K562 (cell line): ENCODE measurements at regions not wholly inside any gene's neighbourhood (a gene's known extent, or its start where the extent isn't known, plus 50 kb on each side); places are given as distances from the start of the nearest gene placed in this dataset.

Experiments
- ATAC-seq: fragments of 200-7000 bp; cut with Tn5 transposase; 3 replicates; pipeline ENCODE4 v1.9.1; 2020; ENCODE audit warnings: moderate library complexity
- BruUV-seq: library from RNA; stranded (reverse); fragments of 400-500 nt; replicated peaks from 2 replicates; lab custom pipeline; 2021; lab: Mats Ljungman, UMichigan
- CTCF ChIA-PET: fragments of 300-600 bp; formaldehyde crosslinking; extraction: SDS; loops from one replicate; lab custom pipeline; 2021; ENCODE audit warnings: low intra/inter-chr PET ratio; lab: Yijun Ruan, JAX
- POLR2A ChIA-PET: fragments of 300-600, 350-650 bp; sonication (Branson Sonifier 250); formaldehyde crosslinking; extraction: SDS; loops from one replicate; lab custom pipeline; 2021; ENCODE audit warnings: antibody characterized with exemption, inconsistent platforms; lab: Yijun Ruan, JAX
- DNase-seq, 4 experiments: peaks; one replicate each; pipeline versions ENCODE4 v3.0.0 to v3.0.0-alpha.2; 2011 to 2018; ENCODE audit warnings: low spot score in 3 of 4, mixed read lengths in 3 of 4; ENCODE audit errors: extremely low read depth in 1 of 4
- FAIRE-seq: peaks from 2 replicates; lab custom pipeline; 2011; peaks lifted over from hg19 to GRCh38; lab: Jason Lieb, UNC
- H2AFZ ChIP-seq: 2 replicates; pipeline ENCODE4 v1.6.0; 2011; ENCODE audit warnings: low read depth, low read length, control low read depth, inconsistent platforms
- H3K27ac ChIP-seq: fragments of 200-600 bp; 3 replicates; pipeline ENCODE4 v1.8.0; 2011; ENCODE audit warnings: low read depth, mild to moderate bottlenecking, control low read depth, inconsistent platforms, low read length, moderate library complexity, mixed read lengths; ENCODE audit errors: extremely low read depth
- H3K27me3 ChIP-seq, 2 experiments: fragments of 300-600 bp in 1 of 2; 2 replicates in 1 of 2; 3 replicates in 1 of 2; pipeline versions ENCODE4 v1.6.0 to v1.8.0; 2011; ENCODE audit warnings: inconsistent platforms in 2 of 2, low read length in 2 of 2, mild to moderate bottlenecking in 1 of 2, mixed read lengths in 1 of 2, moderate library complexity in 1 of 2; ENCODE audit not compliant: control insufficient read depth in 2 of 2, insufficient read depth in 2 of 2
- H3K36me3 ChIP-seq: fragments of 300-600 bp; 3 replicates; pipeline ENCODE4 v1.8.0; 2011; ENCODE audit warnings: mild to moderate bottlenecking, low read length, inconsistent platforms; ENCODE audit not compliant: control insufficient read depth, insufficient read depth
- H3K4me1 ChIP-seq, 2 experiments: fragments of 200-600 bp in 1 of 2; replicated peaks in 1 of 2; 2 replicates in 1 of 2; 3 replicates in 1 of 2; pipeline versions ENCODE4 v1.5.1 to v1.8.0; 2011; ENCODE audit warnings: inconsistent platforms in 2 of 2, low read length in 2 of 2, mild to moderate bottlenecking in 1 of 2, mixed read lengths in 1 of 2, moderate library complexity in 1 of 2; ENCODE audit not compliant: control insufficient read depth in 2 of 2, insufficient read depth in 2 of 2
- H3K4me2 ChIP-seq: 2 replicates; pipeline ENCODE4 v1.6.1; 2011; ENCODE audit warnings: low read length, control low read depth, inconsistent platforms, mixed read lengths; ENCODE audit not compliant: insufficient read depth
- H3K4me3 ChIP-seq: fragments of 200-600 bp; sonication (generic), shearing (Covaris generic); 2 replicates; pipeline ENCODE4 v1.5.1; 2016; ENCODE audit warnings: control low read depth, inconsistent platforms
- H3K79me2 ChIP-seq: fragments of 200-600 bp; 3 replicates; pipeline ENCODE4 v1.8.0; 2011; ENCODE audit warnings: low read length, inconsistent platforms; ENCODE audit not compliant: control insufficient read depth, insufficient read depth
- H3K9ac ChIP-seq, 2 experiments: 2 replicates each; pipeline versions ENCODE4 v1.6.0 to v1.6.1; 2011; ENCODE audit warnings: low read depth in 2 of 2, low read length in 2 of 2, control low read depth in 1 of 2, inconsistent platforms in 1 of 2, mild to moderate bottlenecking in 1 of 2, mixed read lengths in 1 of 2; ENCODE audit not compliant: insufficient read depth in 1 of 2
- H3K9me1 ChIP-seq: one replicate; pipeline ENCODE4 v1.6.0; 2011; ENCODE audit warnings: inconsistent platforms, mild to moderate bottlenecking, low read length, moderate library complexity; ENCODE audit not compliant: control insufficient read depth, insufficient read depth
- H3K9me3 ChIP-seq: replicated peaks from 2 replicates; pipeline ENCODE4 v1.5.1; 2011; ENCODE audit warnings: low read depth, low read length, inconsistent platforms; ENCODE audit not compliant: control insufficient read depth, insufficient read depth
- H4K20me1 ChIP-seq: replicated peaks from 2 replicates; pipeline ENCODE4 v1.6.1; 2011; ENCODE audit warnings: low read length, inconsistent platforms, mixed read lengths; ENCODE audit not compliant: control insufficient read depth, insufficient read depth
- ATF4 ChIP-seq: fragments of 450-650 bp; formaldehyde crosslinking; IDR thresholded peaks from 2 replicates; pipeline ENCODE4 v1.4.0; 2022; ENCODE audit warnings: mild to moderate bottlenecking, moderate library complexity
- CEBPB ChIP-seq: fragments of 450-650 bp; IDR thresholded peaks from 2 replicates; pipeline ENCODE4 v1.6.1; 2016; ENCODE audit warnings: missing genetic modification characterization, missing compliant biosample characterization
- CHD1 ChIP-seq: fragments of 200-600 bp; sonication (generic); IDR thresholded peaks from one replicate; pipeline ENCODE4 v1.6.1; 2012; ENCODE audit warnings: mild to moderate bottlenecking, moderate library complexity, low read length, inconsistent platforms
- CHD4 ChIP-seq: fragments of 200-600 bp; sonication (generic); IDR thresholded peaks from 3 replicates; pipeline ENCODE4 v1.6.1; 2012; ENCODE audit warnings: low read depth, mild to moderate bottlenecking, mixed read lengths, low read length, inconsistent platforms; ENCODE audit not compliant: insufficient read depth, insufficient replicate concordance, poor library complexity, severe bottlenecking
- MCM5 ChIP-seq: fragments of 450-650 bp; IDR thresholded peaks from 2 replicates; pipeline ENCODE4 v1.6.1; 2016; ENCODE audit warnings: low read depth
- MEF2A ChIP-seq: IDR thresholded peaks from 2 replicates; pipeline ENCODE4 v1.6.1; 2011; ENCODE audit warnings: low read depth, mild to moderate bottlenecking, low read length, moderate library complexity; ENCODE audit not compliant: control insufficient read depth
- NFIX ChIP-seq: fragments of 250-450 bp; sonication (Bioruptor Pico); IDR thresholded peaks from 2 replicates; pipeline ENCODE4 v1.4.0; 2020; ENCODE audit warnings: low read depth, mild to moderate bottlenecking, moderate library complexity
- RBBP5 ChIP-seq: fragments of 200-600 bp; sonication (generic); IDR thresholded peaks from 2 replicates; pipeline ENCODE4 v1.6.1; 2012; ENCODE audit warnings: borderline replicate concordance, mild to moderate bottlenecking, low read length, control low read depth, inconsistent platforms; ENCODE audit not compliant: insufficient read depth, poor library complexity, severe bottlenecking
- SIN3A ChIP-seq, 2 experiments: fragments of 150-350 bp in 1 of 2; IDR thresholded peaks; 2 replicates each; pipeline ENCODE4 v1.6.1; 2011 to 2016; ENCODE audit warnings: borderline replicate concordance in 2 of 2, low read depth in 2 of 2, low read length in 2 of 2, mild to moderate bottlenecking in 2 of 2, moderate library complexity in 2 of 2; ENCODE audit not compliant: control insufficient read depth in 1 of 2
- XRCC3 ChIP-seq: fragments of 450-650 bp; IDR thresholded peaks from 2 replicates; pipeline ENCODE4 v1.6.1; 2017; ENCODE audit warnings: mild to moderate bottlenecking, moderate library complexity
- ZNF274 ChIP-seq: IDR thresholded peaks from 2 replicates; pipeline ENCODE4 v1.6.1; 2011; ENCODE audit warnings: low read depth, mild to moderate bottlenecking, low read length, moderate library complexity, borderline replicate concordance
- ZNF445 ChIP-seq: fragments of 250-450 bp; sonication (Bioruptor Pico); IDR thresholded peaks from 2 replicates; pipeline ENCODE4 v1.4.0; 2020; ENCODE audit warnings: low read depth, mild to moderate bottlenecking, moderate library complexity
- ZNF644 ChIP-seq: fragments of 200-800 bp; sonication (Bioruptor generic); IDR thresholded peaks from 2 replicates; pipeline ENCODE4 v1.6.1; 2016; ENCODE audit warnings: low read depth, missing genetic modification characterization, missing compliant biosample characterization
- ZZZ3 ChIP-seq: fragments of 450-650 bp; IDR thresholded peaks from 2 replicates; pipeline ENCODE4 v1.6.1; 2016; ENCODE audit warnings: antibody characterized with exemption, mild to moderate bottlenecking, moderate library complexity
- WGBS: fragments of 100-300 bp; shearing (Covaris generic); methylation state at CpG from one replicate; pipeline ENCODE4 v1.1.6; 2016; ENCODE audit warnings: low coverage, mixed read lengths; ENCODE audit not compliant: insufficient coverage; ENCODE audit errors: missing lambda C conversion rate; 5-methylcytosine and 5-hydroxymethylcytosine counted together
- in situ Hi-C: fragments of 300-500 bp; cut with MboI; formaldehyde crosslinking; loops from 4 replicates; pipeline ENCODE4 v1.15.0; 2018; ENCODE audit warnings: inconsistent platforms, mixed read lengths
- intact Hi-C: fragments of 100-400 bp; cut with micrococcal nuclease; formaldehyde crosslinking; loops from 2 replicates; pipeline ENCODE4 v1.14.2; 2022
- TF ChIP-seq, protein P1 (sequence below): fragments of 450-650 bp; formaldehyde crosslinking; IDR thresholded peaks from 2 replicates; pipeline ENCODE4 v1.4.0; 2022; ENCODE audit warnings: missing genetic modification characterization
- TF ChIP-seq, protein P2 (sequence below): fragments of 150-350 bp; IDR thresholded peaks from 2 replicates; pipeline ENCODE4 v1.6.1; 2014; ENCODE audit warnings: low read depth, mild to moderate bottlenecking, low read length, borderline replicate concordance

DNA sequence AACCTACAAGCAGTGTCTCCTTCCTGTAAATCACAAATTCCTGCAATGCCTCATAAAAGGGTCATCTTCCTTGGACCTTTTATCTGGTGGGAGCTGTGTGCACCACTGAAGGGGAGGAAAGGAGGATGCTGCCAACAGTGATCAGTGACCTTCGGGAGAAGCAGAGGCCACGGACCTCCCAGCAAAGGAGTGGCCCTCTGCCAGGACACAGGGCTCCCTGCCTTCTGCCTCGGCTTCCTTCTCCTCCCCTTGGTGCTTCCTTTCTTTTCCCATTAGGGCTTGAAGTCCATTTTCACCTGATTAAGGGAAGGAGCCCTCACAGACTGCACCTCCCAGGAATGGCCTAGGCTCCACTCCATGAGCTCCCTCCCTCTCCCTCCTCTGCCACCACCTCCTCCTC lies 85.3 kb upstream of the ITGA6 start:
- intact Hi-C loops, result no loop called here
- no peak overlapping the region for H3K9ac ChIP-seq
- no TSS peak for BruUV-seq
- H3K27ac ChIP-seq, result no peak overlapping the region
- DNase-seq, result no peak
- no peak for ATAC-seq
- no peak overlapping the region for H3K4me2 ChIP-seq
- ChIA-PET POLR2A (no interaction called here), CTCF (no interaction called here)
- in situ Hi-C loops, result no loop called here
- H3K4me1 ChIP-seq, result no peaks in the 10 kb centered on the region
- 0% methylated on average over 3 of the region's 3 CpGs for WGBS
- FAIRE-seq, result no peak
- H3K27me3 ChIP-seq, result peaks cover 3 to 5% of the 10 kb centered on the region in 2 experiments; a peak in 2 of 5 replicates
- H3K79me2 ChIP-seq, result no peaks in the 10 kb centered on the region
- H3K36me3 ChIP-seq, result no peaks in the 10 kb centered on the region
- H3K9me3 ChIP-seq, result no peaks in the 10 kb centered on the region
- H3K4me3 ChIP-seq, result no peak overlapping the region
- no peak overlapping the region for H2AFZ ChIP-seq
- H3K9me1 ChIP-seq, result no peaks in the 10 kb centered on the region
- H4K20me1 ChIP-seq, result no peaks in the 10 kb centered on the region
- TF ChIP-seq ZNF274, result no peak
- TF ChIP-seq ZNF445 (CRISPR knock-in tag), result no peak
- TF ChIP-seq SIN3A (IDR thresholded peaks at IDR 0.05; ENCODE audit: borderline replicate concordance in 2 of 2, control insufficient read depth in 1 of 2, low read depth in 2 of 2, low read length in 2 of 2), result no peak
- TF ChIP-seq NFIX (CRISPR knock-in tag), result no peak
- TF ChIP-seq MEF2A, result no peak
- TF ChIP-seq CHD4, result no peak
- no peak for TF ChIP-seq ZZZ3
- no peak for TF ChIP-seq XRCC3
- TF ChIP-seq, protein P1, sequence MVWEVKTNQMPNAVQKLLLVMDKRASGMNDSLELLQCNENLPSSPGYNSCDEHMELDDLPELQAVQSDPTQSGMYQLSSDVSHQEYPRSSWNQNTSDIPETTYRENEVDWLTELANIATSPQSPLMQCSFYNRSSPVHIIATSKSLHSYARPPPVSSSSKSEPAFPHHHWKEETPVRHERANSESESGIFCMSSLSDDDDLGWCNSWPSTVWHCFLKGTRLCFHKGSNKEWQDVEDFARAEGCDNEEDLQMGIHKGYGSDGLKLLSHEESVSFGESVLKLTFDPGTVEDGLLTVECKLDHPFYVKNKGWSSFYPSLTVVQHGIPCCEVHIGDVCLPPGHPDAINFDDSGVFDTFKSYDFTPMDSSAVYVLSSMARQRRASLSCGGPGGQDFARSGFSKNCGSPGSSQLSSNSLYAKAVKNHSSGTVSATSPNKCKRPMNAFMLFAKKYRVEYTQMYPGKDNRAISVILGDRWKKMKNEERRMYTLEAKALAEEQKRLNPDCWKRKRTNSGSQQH (CRISPR knock-in tag), result no peak
- TF ChIP-seq ZNF644, result no peak
- TF ChIP-seq RBBP5, result no peak
- no peak for TF ChIP-seq CHD1
- no peak for TF ChIP-seq CEBPB (tag)
- no peak for TF ChIP-seq MCM5
- no peak for TF ChIP-seq ATF4 (CRISPR knock-in tag)
- TF ChIP-seq, protein P2, sequence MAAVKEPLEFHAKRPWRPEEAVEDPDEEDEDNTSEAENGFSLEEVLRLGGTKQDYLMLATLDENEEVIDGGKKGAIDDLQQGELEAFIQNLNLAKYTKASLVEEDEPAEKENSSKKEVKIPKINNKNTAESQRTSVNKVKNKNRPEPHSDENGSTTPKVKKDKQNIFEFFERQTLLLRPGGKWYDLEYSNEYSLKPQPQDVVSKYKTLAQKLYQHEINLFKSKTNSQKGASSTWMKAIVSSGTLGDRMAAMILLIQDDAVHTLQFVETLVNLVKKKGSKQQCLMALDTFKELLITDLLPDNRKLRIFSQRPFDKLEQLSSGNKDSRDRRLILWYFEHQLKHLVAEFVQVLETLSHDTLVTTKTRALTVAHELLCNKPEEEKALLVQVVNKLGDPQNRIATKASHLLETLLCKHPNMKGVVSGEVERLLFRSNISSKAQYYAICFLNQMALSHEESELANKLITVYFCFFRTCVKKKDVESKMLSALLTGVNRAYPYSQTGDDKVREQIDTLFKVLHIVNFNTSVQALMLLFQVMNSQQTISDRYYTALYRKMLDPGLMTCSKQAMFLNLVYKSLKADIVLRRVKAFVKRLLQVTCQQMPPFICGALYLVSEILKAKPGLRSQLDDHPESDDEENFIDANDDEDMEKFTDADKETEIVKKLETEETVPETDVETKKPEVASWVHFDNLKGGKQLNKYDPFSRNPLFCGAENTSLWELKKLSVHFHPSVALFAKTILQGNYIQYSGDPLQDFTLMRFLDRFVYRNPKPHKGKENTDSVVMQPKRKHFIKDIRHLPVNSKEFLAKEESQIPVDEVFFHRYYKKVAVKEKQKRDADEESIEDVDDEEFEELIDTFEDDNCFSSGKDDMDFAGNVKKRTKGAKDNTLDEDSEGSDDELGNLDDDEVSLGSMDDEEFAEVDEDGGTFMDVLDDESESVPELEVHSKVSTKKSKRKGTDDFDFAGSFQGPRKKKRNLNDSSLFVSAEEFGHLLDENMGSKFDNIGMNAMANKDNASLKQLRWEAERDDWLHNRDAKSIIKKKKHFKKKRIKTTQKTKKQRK, result no peak
